Neural progenitor cell (in vitro differentiated cells): ENCODE measurements at regions not wholly inside any gene's neighbourhood (a gene's known extent, or its start where the extent isn't known, plus 50 kb on each side); places are given as distances from the start of the nearest gene placed in this dataset.

Source experiments
- CTCF ChIP-seq: fragments of 200-600 bp; sonication (generic); IDR thresholded peaks from 2 replicates; pipeline ENCODE4 v1.5.1; 2017; ENCODE audit warnings: antibody characterized with exemption, mild to moderate bottlenecking
- EZH2 ChIP-seq: fragments of 200-600 bp; sonication (generic); IDR thresholded peaks from 2 replicates; pipeline ENCODE4 v1.6.1; 2017; ENCODE audit warnings: antibody characterized with exemption, mild to moderate bottlenecking, moderate library complexity

- TF ChIP-seq EZH2 (no peak), CTCF (no peak)
Measured at GRCh38 chr14:65210118-65210821, 108.0 kb upstream of the MAX start.
